PC-3 (cell line): ENCODE measurements at regions not wholly inside any gene's neighbourhood (a gene's known extent, or its start where the extent isn't known, plus 50 kb on each side); places are given as distances from the start of the nearest gene placed in this dataset.

Source experiments
- ATAC-seq: fragments of 200-7000 bp; cut with Tn5 transposase; 2 replicates; pipeline ENCODE4 v1.9.1; 2020; ENCODE audit warnings: mild to moderate bottlenecking, moderate library complexity
- BruUV-seq: library from RNA; stranded (reverse); fragments of 400-500 nt; replicated peaks from 2 replicates; lab custom pipeline; 2021; lab: Mats Ljungman, UMichigan
- CTCF ChIA-PET: fragments of 300-600 bp; sonication (Branson Sonifier 250); formaldehyde crosslinking; loops from one replicate; lab custom pipeline; 2022; ENCODE audit warnings: antibody characterized with exemption; lab: Charles Lee
- POLR2A ChIA-PET: fragments of 300-600 bp; sonication (Branson Sonifier 250); formaldehyde crosslinking; loops from one replicate; lab custom pipeline; 2022; ENCODE audit warnings: antibody characterized with exemption; ENCODE audit not compliant: unreplicated experiment; lab: Charles Lee
- DNase-seq: peaks from one replicate; pipeline ENCODE4 v3.0.0-alpha.2; 2015
- H2AFZ ChIP-seq: fragments of 300-600 bp; sonication (generic); 2 replicates; pipeline ENCODE4 v1.6.0; 2016; ENCODE audit warnings: antibody characterized with exemption, low read length
- H3F3A ChIP-seq: fragments of 300-600 bp; sonication (generic); one replicate; pipeline ENCODE4 v1.6.0; 2017; ENCODE audit warnings: antibody characterized with exemption, low read length, control low read depth, mild to moderate bottlenecking; ENCODE audit not compliant: unreplicated experiment
- H3K27ac ChIP-seq: fragments of 300-600 bp; sonication (generic); 2 replicates; pipeline ENCODE4 v1.5.1; 2016; ENCODE audit warnings: mild to moderate bottlenecking, low read length
- H3K27me3 ChIP-seq: fragments of 300-600 bp; sonication (generic); 2 replicates; pipeline ENCODE4 v1.6.1; 2016; ENCODE audit warnings: low read length, mixed read lengths
- H3K36me3 ChIP-seq: fragments of 300-600 bp; sonication (generic); 2 replicates; pipeline ENCODE4 v1.6.1; 2016; ENCODE audit warnings: low read depth, mixed run types, low read length, mixed read lengths
- H3K4me1 ChIP-seq: fragments of 300-600 bp; sonication (generic); 2 replicates; pipeline ENCODE4 v1.5.1; 2016; ENCODE audit warnings: low read length; ENCODE audit not compliant: insufficient read depth
- H3K4me2 ChIP-seq: fragments of 300-600 bp; sonication (generic); 2 replicates; pipeline ENCODE4 v1.6.0; 2016; ENCODE audit warnings: low read length
- H3K4me3 ChIP-seq: fragments of 300-600 bp; sonication (generic); 2 replicates; pipeline ENCODE4 v1.5.1; 2016; ENCODE audit warnings: mild to moderate bottlenecking, low read length, mixed read lengths
- H3K79me2 ChIP-seq: fragments of 300-600 bp; sonication (generic); 2 replicates; pipeline ENCODE4 v1.6.1; 2017; ENCODE audit warnings: low read length, mixed read lengths
- H3K9ac ChIP-seq: fragments of 300-600 bp; sonication (generic); 2 replicates; pipeline ENCODE4 v1.6.0; 2016; ENCODE audit warnings: mild to moderate bottlenecking, low read length
- H3K9me2 ChIP-seq: fragments of 300-600 bp; sonication (generic); replicated peaks from 2 replicates; pipeline ENCODE4 v1.6.1; 2016; ENCODE audit warnings: mixed run types, low read length, mixed read lengths
- H3K9me3 ChIP-seq: fragments of 300-600 bp; sonication (generic); 2 replicates; pipeline ENCODE4 v1.6.1; 2016; ENCODE audit warnings: low read length, mixed read lengths
- H4K20me1 ChIP-seq: fragments of 300-600 bp; sonication (generic); 2 replicates; pipeline ENCODE4 v1.6.1; 2016; ENCODE audit warnings: low read length, mixed read lengths
- EZH2 ChIP-seq: fragments of 300-600 bp; sonication (generic); IDR thresholded peaks from one replicate; pipeline ENCODE4 v1.6.1; 2017; ENCODE audit warnings: antibody characterized with exemption, mild to moderate bottlenecking, low read length; ENCODE audit not compliant: unreplicated experiment
- EZH2phosphoT487 ChIP-seq: fragments of 300-600 bp; sonication (generic); IDR thresholded peaks from 2 replicates; pipeline ENCODE4 v1.6.1; 2018; ENCODE audit warnings: mild to moderate bottlenecking, antibody characterized with exemption, low read length, borderline replicate concordance
- intact Hi-C: fragments of 100-400 bp; cut with micrococcal nuclease; formaldehyde crosslinking; loops from 2 replicates; pipeline ENCODE4 v1.9.0; 2023
- TF ChIP-seq, protein P1 (sequence below): fragments of 300-600 bp; sonication (generic); conservative IDR thresholded peaks from 2 replicates; pipeline ENCODE4 v1.5.1; 2017; ENCODE audit warnings: antibody characterized with exemption, low read depth, mild to moderate bottlenecking, low read length

DNA sequence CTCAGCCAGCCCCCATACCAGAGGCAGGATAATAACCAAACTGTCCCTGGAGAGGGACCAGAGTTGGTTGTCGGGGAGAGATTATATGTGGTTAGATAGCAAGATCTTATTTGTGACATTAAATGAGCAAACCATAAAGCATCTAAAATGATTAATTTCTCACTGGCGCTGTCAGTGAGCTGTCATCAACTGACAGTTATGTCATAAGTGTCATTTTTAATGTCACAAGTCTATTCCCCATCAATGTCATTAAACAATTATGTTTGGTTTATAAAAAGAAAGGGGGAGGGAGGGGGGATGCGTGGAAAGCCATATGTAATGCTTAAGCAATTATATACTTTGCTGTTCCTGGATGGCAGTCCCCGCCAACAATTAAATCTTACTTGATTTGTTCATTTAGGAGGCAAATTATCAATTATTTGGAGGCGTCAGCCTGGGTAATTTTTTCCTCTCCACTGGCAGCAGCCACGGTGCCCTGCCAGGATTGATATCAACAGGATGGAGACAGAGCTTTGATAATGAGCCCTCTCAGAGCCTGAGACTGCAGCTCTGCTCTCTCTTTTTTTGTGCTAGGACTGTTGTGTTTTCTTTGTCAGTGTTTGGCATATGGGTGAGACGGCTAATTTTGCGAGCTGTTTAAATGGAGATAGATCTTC, 333.6 kb upstream of the CAMK1G start:
- no peak for TF ChIP-seq EZH2phosphoT487
- TF ChIP-seq, protein P1, sequence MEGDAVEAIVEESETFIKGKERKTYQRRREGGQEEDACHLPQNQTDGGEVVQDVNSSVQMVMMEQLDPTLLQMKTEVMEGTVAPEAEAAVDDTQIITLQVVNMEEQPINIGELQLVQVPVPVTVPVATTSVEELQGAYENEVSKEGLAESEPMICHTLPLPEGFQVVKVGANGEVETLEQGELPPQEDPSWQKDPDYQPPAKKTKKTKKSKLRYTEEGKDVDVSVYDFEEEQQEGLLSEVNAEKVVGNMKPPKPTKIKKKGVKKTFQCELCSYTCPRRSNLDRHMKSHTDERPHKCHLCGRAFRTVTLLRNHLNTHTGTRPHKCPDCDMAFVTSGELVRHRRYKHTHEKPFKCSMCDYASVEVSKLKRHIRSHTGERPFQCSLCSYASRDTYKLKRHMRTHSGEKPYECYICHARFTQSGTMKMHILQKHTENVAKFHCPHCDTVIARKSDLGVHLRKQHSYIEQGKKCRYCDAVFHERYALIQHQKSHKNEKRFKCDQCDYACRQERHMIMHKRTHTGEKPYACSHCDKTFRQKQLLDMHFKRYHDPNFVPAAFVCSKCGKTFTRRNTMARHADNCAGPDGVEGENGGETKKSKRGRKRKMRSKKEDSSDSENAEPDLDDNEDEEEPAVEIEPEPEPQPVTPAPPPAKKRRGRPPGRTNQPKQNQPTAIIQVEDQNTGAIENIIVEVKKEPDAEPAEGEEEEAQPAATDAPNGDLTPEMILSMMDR = no peak
- no peak for TF ChIP-seq EZH2
- peaks cover 44% of the 10 kb centered on the region for H3K4me1 ChIP-seq
- no peak for DNase-seq
- BruUV-seq = no TSS peak
- no peaks in the 10 kb centered on the region for H3K36me3 ChIP-seq
- H3K9me3 ChIP-seq = no peaks in the 10 kb centered on the region
- H4K20me1 ChIP-seq = no peaks in the 10 kb centered on the region
- no peak overlapping the region for H3K9ac ChIP-seq
- H3K9me2 ChIP-seq = no peaks in the 10 kb centered on the region
- H3K79me2 ChIP-seq = no peaks in the 10 kb centered on the region
- no peak overlapping the region for H3K4me2 ChIP-seq
- ATAC-seq = no peak
- no peak overlapping the region for H3K27ac ChIP-seq
- no peaks in the 10 kb centered on the region for H3F3A ChIP-seq
- H2AFZ ChIP-seq = peak overlapping the region; percentile 74; the same call in 1 of the 2 replicates
- ChIA-PET POLR2A (no interaction called here), CTCF (interaction anchor here (0.7 to 2.0 kb wide), 5 partner anchors 17 to 1228 kb away, joined by 3 to 35 read pairs (median 5); no protein-coding TSS in a partner anchor)
- intact Hi-C loops = loop anchor here (5.0 kb wide), 2 partner anchors 173 to 317 kb away; no protein-coding TSS in a partner anchor
- H3K27me3 ChIP-seq = no peaks in the 10 kb centered on the region
- no peak overlapping the region for H3K4me3 ChIP-seq

DNA sequence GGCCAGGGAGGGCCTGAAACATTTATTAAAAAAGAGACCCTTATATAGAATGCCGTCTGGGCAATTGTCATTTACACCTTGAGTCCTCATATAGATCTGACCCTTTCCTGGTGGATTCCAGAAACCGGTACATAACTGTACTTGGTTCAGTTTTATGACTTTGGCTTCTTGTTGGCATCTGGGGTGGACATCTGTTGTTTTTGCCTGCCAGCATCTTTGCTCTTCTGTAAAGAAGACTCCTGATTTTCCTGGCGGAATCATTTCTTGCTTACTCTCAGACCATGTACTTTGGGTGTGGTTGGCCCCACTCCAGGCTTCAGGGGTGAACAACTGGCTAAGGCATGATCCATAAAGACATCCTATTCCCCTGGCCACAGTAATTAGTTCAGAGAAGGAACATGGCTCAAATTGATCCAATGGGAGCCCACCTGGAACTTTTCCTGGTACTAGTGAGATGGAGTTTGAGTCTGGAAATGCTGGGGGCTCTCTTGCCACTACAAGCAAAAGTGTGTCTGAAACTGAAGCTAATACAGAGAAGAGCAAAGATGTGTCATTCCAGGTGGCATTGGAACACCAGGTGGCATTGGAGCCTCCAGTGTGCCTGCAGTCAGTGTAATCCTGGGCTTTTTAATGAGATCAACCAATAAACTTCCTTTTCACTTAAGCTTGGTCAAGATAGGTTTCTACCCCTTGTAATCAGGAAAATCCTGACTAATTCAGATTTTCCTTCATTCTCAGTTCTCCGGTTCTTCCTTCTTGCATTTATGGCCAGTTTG, 332.5 kb upstream of the CAMK1G start:
- Histone ChIP-seq H3K79me2 (no peaks in the 10 kb centered on the region), H3K9ac (no peak overlapping the region), H3K27ac (no peak overlapping the region), H3F3A (no peaks in the 10 kb centered on the region), H3K4me1 (peaks cover 36% of the 10 kb centered on the region), H3K27me3 (no peaks in the 10 kb centered on the region), H3K4me2 (no peak overlapping the region), H3K36me3 (no peaks in the 10 kb centered on the region), H3K9me3 (no peaks in the 10 kb centered on the region; the same call in 1 of the 2 replicates), H3K9me2 (no peaks in the 10 kb centered on the region), H3K4me3 (no peak overlapping the region), H2AFZ (no peak overlapping the region), H4K20me1 (no peaks in the 10 kb centered on the region)
- intact Hi-C loops = no loop called here
- ChIA-PET POLR2A (no interaction called here), CTCF (no interaction called here)
- ATAC-seq (no peak), DNase-seq (no peak)
- TF ChIP-seq EZH2 (no peak), EZH2phosphoT487 (no peak)
- TF ChIP-seq, protein P1 = no peak; the same call in 1 of the 2 replicates
- BruUV-seq = no TSS peak
